ENCODE measurements at regions not wholly inside any gene's neighbourhood (a gene's known extent, or its start where the extent isn't known, plus 50 kb on each side); places are given as distances from the start of the nearest gene placed in this dataset.

DNA sequence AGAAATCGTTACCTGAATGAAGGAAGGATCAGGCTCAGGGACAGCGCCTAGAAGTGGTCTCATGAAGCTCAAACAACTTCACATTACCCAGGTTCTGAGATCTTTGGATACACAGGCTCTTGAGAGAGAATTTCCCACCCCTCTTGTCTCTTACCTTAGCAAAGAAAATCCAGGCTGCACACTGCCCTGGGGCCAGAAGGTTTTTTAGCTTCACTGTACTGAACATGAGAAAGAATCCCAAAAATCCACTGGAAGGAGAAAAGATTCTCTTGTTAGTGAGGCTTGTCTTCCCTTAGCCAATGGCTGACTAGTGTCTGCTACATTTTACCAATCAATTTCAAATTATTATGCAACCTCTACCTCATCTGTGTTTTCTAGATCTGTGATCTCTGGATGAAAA, 101.0 kb upstream of the RIOK3 start:
- TF ChIP-seq, protein P1, sequence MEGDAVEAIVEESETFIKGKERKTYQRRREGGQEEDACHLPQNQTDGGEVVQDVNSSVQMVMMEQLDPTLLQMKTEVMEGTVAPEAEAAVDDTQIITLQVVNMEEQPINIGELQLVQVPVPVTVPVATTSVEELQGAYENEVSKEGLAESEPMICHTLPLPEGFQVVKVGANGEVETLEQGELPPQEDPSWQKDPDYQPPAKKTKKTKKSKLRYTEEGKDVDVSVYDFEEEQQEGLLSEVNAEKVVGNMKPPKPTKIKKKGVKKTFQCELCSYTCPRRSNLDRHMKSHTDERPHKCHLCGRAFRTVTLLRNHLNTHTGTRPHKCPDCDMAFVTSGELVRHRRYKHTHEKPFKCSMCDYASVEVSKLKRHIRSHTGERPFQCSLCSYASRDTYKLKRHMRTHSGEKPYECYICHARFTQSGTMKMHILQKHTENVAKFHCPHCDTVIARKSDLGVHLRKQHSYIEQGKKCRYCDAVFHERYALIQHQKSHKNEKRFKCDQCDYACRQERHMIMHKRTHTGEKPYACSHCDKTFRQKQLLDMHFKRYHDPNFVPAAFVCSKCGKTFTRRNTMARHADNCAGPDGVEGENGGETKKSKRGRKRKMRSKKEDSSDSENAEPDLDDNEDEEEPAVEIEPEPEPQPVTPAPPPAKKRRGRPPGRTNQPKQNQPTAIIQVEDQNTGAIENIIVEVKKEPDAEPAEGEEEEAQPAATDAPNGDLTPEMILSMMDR (IDR thresholded peaks at IDR 0.05; ENCODE audit: poor library complexity) = no peak
- no peak for TF ChIP-seq EZH2phosphoT487 (IDR thresholded peaks at IDR 0.05; ENCODE audit: low read depth, severe bottlenecking, unreplicated experiment)
